GM23248 (cell line): ENCODE measurements at regions not wholly inside any gene's neighbourhood (a gene's known extent, or its start where the extent isn't known, plus 50 kb on each side); places are given as distances from the start of the nearest gene placed in this dataset.

Experiments
- EZH2 ChIP-seq: fragments of 200-600 bp; sonication (generic); IDR thresholded peaks from 2 replicates; pipeline ENCODE4 v1.6.1; 2018; ENCODE audit warnings: antibody characterized with exemption, mild to moderate bottlenecking; ENCODE audit not compliant: insufficient read depth, poor library complexity, severe bottlenecking
- EZH2phosphoT487 ChIP-seq: fragments of 200-600 bp; sonication (generic); IDR thresholded peaks from 2 replicates; pipeline ENCODE4 v1.6.1; 2018; ENCODE audit warnings: antibody characterized with exemption, moderate library complexity, mild to moderate bottlenecking, low read depth; ENCODE audit not compliant: insufficient read depth

DNA sequence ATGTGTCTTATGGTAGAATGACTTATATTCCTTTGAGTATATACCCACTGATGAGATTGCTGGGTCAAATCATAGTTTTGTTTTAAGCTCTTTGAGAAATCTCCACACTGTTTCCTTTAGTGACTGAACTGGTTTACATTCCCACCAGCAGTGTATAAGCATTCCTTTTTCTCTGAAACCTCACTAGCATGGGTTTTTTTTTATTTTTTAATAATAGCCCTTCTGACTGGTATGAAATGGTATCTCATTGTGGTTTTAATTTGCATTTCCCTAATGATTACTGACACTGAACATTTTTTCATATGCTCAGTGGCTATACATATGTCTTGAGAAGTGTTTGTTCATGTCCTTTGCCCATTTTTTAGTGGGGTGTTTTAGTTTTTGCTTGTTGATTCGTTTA is 494.3 kb downstream of the SQOR start:
- TF ChIP-seq EZH2: no peak
- TF ChIP-seq EZH2phosphoT487: no peak
